ENCODE measurements at regions not wholly inside any gene's neighbourhood (a gene's known extent, or its start where the extent isn't known, plus 50 kb on each side); places are given as distances from the start of the nearest gene placed in this dataset.

- no TSS peak for BruUV-seq (replicated peaks)
Measured at GRCh38 chr3:196141052-196141865, 59.4 kb upstream of the TFRC start.

GRCh38 chr3:196140224-196140623 is 58.3 kb upstream of the TFRC start:
- ATAC-seq (no peak), DNase-seq (ENCODE audit: low read depth, low spot score) (no peak)
- Histone ChIP-seq H3K36me3 (ENCODE audit: control insufficient read depth, insufficient read depth, low read length) (no peaks in the 10 kb centered on the region), H3K9me3 (ENCODE audit: control insufficient read depth, insufficient read depth, low read depth, low read length) (no peaks in the 10 kb centered on the region), H3K4me3 (ENCODE audit: low read depth in 2 of 2, low read length in 2 of 2) (no peak overlapping the region), H3K4me1 (ENCODE audit: control insufficient read depth, insufficient read depth, low read length) (0 out of 2 replicates have a peak, but pooled peaks cover 8% of the 10 kb centered on the region), H3K27ac (ENCODE audit: low read length) (no peak overlapping the region), H3K27me3 (ENCODE audit: control insufficient read depth, insufficient read depth, low read length) (no peaks in the 10 kb centered on the region)
- in situ Hi-C loops (cut with HindIII; ENCODE audit: low pct_unique_long_range_greater_than_20kb, low sequenced_read_pairs) = no loop called here
- CTCF ChIA-PET = no interaction called here
- POLR2A ChIA-PET = no interaction called here
- TF ChIP-seq REST (IDR thresholded peaks at IDR 0.05; ENCODE audit: insufficient read depth in 1 of 2, low read depth in 2 of 2, low read length in 1 of 2) = no peak
- TF ChIP-seq TCF7L2 (IDR thresholded peaks at IDR 0.05; ENCODE audit: low read depth, low read length) = no peak
- no peak for TF ChIP-seq CTCF (IDR thresholded peaks at IDR 0.05)
- no peak for TF ChIP-seq POLR2AphosphoS5 (IDR thresholded peaks at IDR 0.05; ENCODE audit: low read depth, low read length)
- no peak for TF ChIP-seq SIN3A (IDR thresholded peaks at IDR 0.05; ENCODE audit: borderline replicate concordance, insufficient read depth, low read depth, low read length)
- no TSS peak for BruUV-seq (replicated peaks)
- intact Hi-C loops (cut with micrococcal nuclease; ENCODE audit: unreplicated experiment) = no loop called here

More at GRCh38 chr3:196141052-196141865, 59.4 kb upstream of the TFRC start:
- intact Hi-C loops (cut with micrococcal nuclease; ENCODE audit: unreplicated experiment) (no loop called here), in situ Hi-C loops (cut with HindIII; ENCODE audit: low pct_unique_long_range_greater_than_20kb, low sequenced_read_pairs) (no loop called here)
- no peaks in the 10 kb centered on the region for H3K36me3 ChIP-seq (ENCODE audit: control insufficient read depth, insufficient read depth, low read length)
- H3K4me3 ChIP-seq (ENCODE audit: low read depth in 2 of 2, low read length in 2 of 2) = no peak overlapping the region
- CTCF ChIA-PET = no interaction called here
- H3K4me1 ChIP-seq (ENCODE audit: control insufficient read depth, insufficient read depth, low read length) = 0 out of 2 replicates have a peak, but pooled peaks cover 6% of the 10 kb centered on the region
- no peaks in the 10 kb centered on the region for H3K9me3 ChIP-seq (ENCODE audit: control insufficient read depth, insufficient read depth, low read depth, low read length)
- DNase-seq (ENCODE audit: low read depth, low spot score) (no peak), ATAC-seq (no peak)
- no peaks in the 10 kb centered on the region for H3K27me3 ChIP-seq (ENCODE audit: control insufficient read depth, insufficient read depth, low read length)
- POLR2A ChIA-PET = no interaction called here
- TF ChIP-seq SIN3A (IDR thresholded peaks at IDR 0.05; ENCODE audit: borderline replicate concordance, insufficient read depth, low read depth, low read length) = no peak
- TF ChIP-seq CTCF (IDR thresholded peaks at IDR 0.05) = no peak
- no peak for TF ChIP-seq REST (IDR thresholded peaks at IDR 0.05; ENCODE audit: insufficient read depth in 1 of 2, low read depth in 2 of 2, low read length in 1 of 2)
- H3K27ac ChIP-seq (ENCODE audit: low read length) = no peak overlapping the region

Measured in Panc1 (cell line).